Femur (tissue), 1 donor: ENCODE measurements at regions not wholly inside any gene's neighbourhood (a gene's known extent, or its start where the extent isn't known, plus 50 kb on each side); places are given as distances from the start of the nearest gene placed in this dataset.
"Not testable (repeated sequence)": the region's sequence is repeated elsewhere in the genome, so short reads cannot be mapped to it uniquely, and the experiment has no call there.

Experiments used
- DNase-seq: peaks from one replicate; pipeline ENCODE4 v3.0.0-alpha.2; 2017

GRCh38 chr2:91575701-91576100, 2884.2 kb downstream of the RPIA start:
- DNase-seq: not testable (repeated sequence)

- not testable (repeated sequence) for DNase-seq
Measured at GRCh38 chr2:91577406-91577805, 2885.9 kb downstream of the RPIA start.

- not testable (repeated sequence) for DNase-seq
Measured at GRCh38 chr2:91578678-91579077, 2887.2 kb downstream of the RPIA start.

- not testable (repeated sequence) for DNase-seq
Measured at GRCh38 chr2:91579555-91579954, 2888.1 kb downstream of the RPIA start.

- not testable (repeated sequence) for DNase-seq
Measured at GRCh38 chr2:91580043-91580442, 2888.6 kb downstream of the RPIA start.

GRCh38 chr2:91587098-91587497, 2895.6 kb downstream of the RPIA start:
- DNase-seq: not testable (repeated sequence)

GRCh38 chr2:91587908-91588535, 2896.5 kb downstream of the RPIA start:
- DNase-seq: not testable (repeated sequence)

GRCh38 chr2:91588782-91589223, 2897.3 kb downstream of the RPIA start:
- not testable (repeated sequence) for DNase-seq

GRCh38 chr2:91589454-91590328, 2898.2 kb downstream of the RPIA start:
- not testable (repeated sequence) for DNase-seq

- DNase-seq: not testable (repeated sequence)
Measured at GRCh38 chr2:91590381-91590780, 2898.9 kb downstream of the RPIA start.

- not testable (repeated sequence) for DNase-seq
Measured at GRCh38 chr2:91591066-91591465, 2899.6 kb downstream of the RPIA start.

GRCh38 chr2:91597436-91597835, 2906.0 kb downstream of the RPIA start:
- not testable (repeated sequence) for DNase-seq

GRCh38 chr2:91598519-91598918, 2907.0 kb downstream of the RPIA start:
- DNase-seq: not testable (repeated sequence)

GRCh38 chr2:91599000-91599399, 2907.5 kb downstream of the RPIA start:
- DNase-seq: not testable (repeated sequence)

- DNase-seq: not testable (repeated sequence)
Measured at GRCh38 chr2:91602860-91603259, 2911.4 kb downstream of the RPIA start.

- DNase-seq: not testable (repeated sequence)
Measured at GRCh38 chr2:91603996-91604395, 2912.5 kb downstream of the RPIA start.

- not testable (repeated sequence) for DNase-seq
Measured at GRCh38 chr2:91604629-91605028, 2913.2 kb downstream of the RPIA start.

- DNase-seq: not testable (repeated sequence)
Measured at GRCh38 chr2:91623739-91624138, 2932.3 kb downstream of the RPIA start.

- not testable (repeated sequence) for DNase-seq
Measured at GRCh38 chr2:91628471-91628870, 2937.0 kb downstream of the RPIA start.

GRCh38 chr2:91657193-91657592, 2965.7 kb downstream of the RPIA start:
- peak; percentile 77 for DNase-seq

GRCh38 chr2:91658336-91658735, 2966.9 kb downstream of the RPIA start:
- DNase-seq: peak; percentile 13

- not testable (repeated sequence) for DNase-seq
Measured at GRCh38 chr2:91659189-91659916, 2967.9 kb downstream of the RPIA start.

- peak; percentile 43 for DNase-seq
Measured at GRCh38 chr2:91659917-91660275, 2968.4 kb downstream of the RPIA start.
